ENCODE measurements at regions not wholly inside any gene's neighbourhood (a gene's known extent, or its start where the extent isn't known, plus 50 kb on each side); places are given as distances from the start of the nearest gene placed in this dataset.
"Not testable (repeated sequence)": the region's sequence is repeated elsewhere in the genome, so short reads cannot be mapped to it uniquely, and the experiment has no call there.

- no peak for DNase-seq (ENCODE audit: low read depth in 2 of 2)
Measured at GRCh38 chr1:214861615-214862014, 220.9 kb upstream of the KCNK2 start.

- DNase-seq (ENCODE audit: low read depth in 2 of 2), result no peak
Measured at GRCh38 chr1:214862421-214862820, 220.1 kb upstream of the KCNK2 start.

- DNase-seq (ENCODE audit: low read depth in 2 of 2), result no peak
Measured at GRCh38 chr1:214864896-214865688, 217.4 kb upstream of the KCNK2 start.

- not testable (repeated sequence) for DNase-seq (ENCODE audit: low read depth in 2 of 2)
Measured at GRCh38 chr1:214870426-214870825, 212.1 kb upstream of the KCNK2 start.

- DNase-seq (ENCODE audit: low read depth in 2 of 2), result no peak
Measured at GRCh38 chr1:214880956-214881355, 201.6 kb upstream of the KCNK2 start.

- DNase-seq (ENCODE audit: low read depth in 2 of 2), result no peak
Measured at GRCh38 chr1:214882616-214883015, 199.9 kb upstream of the KCNK2 start.

GRCh38 chr1:214895011-214895600, 187.4 kb upstream of the KCNK2 start:
- no peak for DNase-seq (ENCODE audit: low read depth in 2 of 2)

- DNase-seq (ENCODE audit: low read depth in 2 of 2), result no peak
Measured at GRCh38 chr1:214896921-214897320, 185.6 kb upstream of the KCNK2 start.

GRCh38 chr1:214897581-214897980, 185.0 kb upstream of the KCNK2 start:
- DNase-seq (ENCODE audit: low read depth in 2 of 2), result no peak

GRCh38 chr1:214898161-214898560, 184.4 kb upstream of the KCNK2 start:
- no peak for DNase-seq (ENCODE audit: low read depth in 2 of 2)

GRCh38 chr1:214898718-214899117, 183.8 kb upstream of the KCNK2 start:
- DNase-seq (ENCODE audit: low read depth in 2 of 2), result no peak

GRCh38 chr1:214899908-214900460, 182.6 kb upstream of the KCNK2 start:
- no peak for DNase-seq (ENCODE audit: low read depth in 2 of 2)

- DNase-seq (ENCODE audit: low read depth in 2 of 2), result no peak
Measured at GRCh38 chr1:214900590-214900989, 181.9 kb upstream of the KCNK2 start.

- DNase-seq (ENCODE audit: low read depth in 2 of 2), result no peak
Measured at GRCh38 chr1:214901718-214902117, 180.8 kb upstream of the KCNK2 start.

GRCh38 chr1:214902636-214903320, 179.8 kb upstream of the KCNK2 start:
- no peak for DNase-seq (ENCODE audit: low read depth in 2 of 2)

- no peak for DNase-seq (ENCODE audit: low read depth in 2 of 2)
Measured at GRCh38 chr1:214912127-214912526, 170.4 kb upstream of the KCNK2 start.

GRCh38 chr1:214913966-214914365, 168.6 kb upstream of the KCNK2 start:
- DNase-seq (ENCODE audit: low read depth in 2 of 2), result no peak

- no peak for DNase-seq (ENCODE audit: low read depth in 2 of 2)
Measured at GRCh38 chr1:214917081-214917635, 165.4 kb upstream of the KCNK2 start.

- DNase-seq (ENCODE audit: low read depth in 2 of 2), result no peak
Measured at GRCh38 chr1:214918745-214919144, 163.8 kb upstream of the KCNK2 start.

GRCh38 chr1:214920337-214920736, 162.2 kb upstream of the KCNK2 start:
- DNase-seq (ENCODE audit: low read depth in 2 of 2), result no peak

GRCh38 chr1:214923278-214923915, 159.1 kb upstream of the KCNK2 start:
- DNase-seq (ENCODE audit: low read depth in 2 of 2), result no peak

- DNase-seq (ENCODE audit: low read depth in 2 of 2), result no peak
Measured at GRCh38 chr1:214927796-214928195, 154.7 kb upstream of the KCNK2 start.
